T-cell (primary cell): ENCODE measurements at regions not wholly inside any gene's neighbourhood (a gene's known extent, or its start where the extent isn't known, plus 50 kb on each side); places are given as distances from the start of the nearest gene placed in this dataset.

ENCODE experiments used
- ATAC-seq, 4 experiments: fragments of 200-7000 bp in 3 of 4; fragments of 150-1000 bp in 1 of 4; cut with Tn5 transposase; replicated peaks in 1 of 4; 1 replicate in 3 of 4; 2 replicates in 1 of 4; pipeline ENCODE4 v1.10.0; 2021; ENCODE audit warnings: moderate library complexity in 3 of 4, mild to moderate bottlenecking in 2 of 4, moderate number of reproducible peaks in 1 of 4
- CTCF ChIA-PET, 2 donors: fragments of 300-600 bp; sonication (Branson Sonifier 250); formaldehyde crosslinking; loops; one replicate each; lab custom pipeline; 2022; ENCODE audit warnings: antibody characterized with exemption in 2 of 2; lab: Charles Lee
- POLR2A ChIA-PET, 2 donors: fragments of 300-600 bp; sonication (Branson Sonifier 250); formaldehyde crosslinking; loops; one replicate each; lab custom pipeline; 2022; ENCODE audit warnings: antibody characterized with exemption in 2 of 2; lab: Charles Lee
- DNase-seq, 35 experiments: peaks; one replicate each; pipeline versions ENCODE4 v3.0.0 to v3.0.0-alpha.2; 2013 to 2023
- H3K27ac ChIP-seq: one replicate; pipeline ENCODE4 v1.5.1; 2013; ENCODE audit warnings: low read length
- H3K27me3 ChIP-seq, 2 experiments: replicated peaks in 1 of 2; 1 replicate in 1 of 2; 2 replicates in 1 of 2; pipeline versions ENCODE4 v1.6.1 to v1.7.0; 2013; ENCODE audit warnings: low read length in 1 of 2, mixed read lengths in 1 of 2; ENCODE audit not compliant: control insufficient read depth in 2 of 2, insufficient read depth in 2 of 2; ENCODE audit errors: extremely low read depth in 1 of 2
- H3K36me3 ChIP-seq, 2 donors: 1 replicate in 1 of 2; 2 replicates in 1 of 2; pipeline versions ENCODE4 v1.6.1 to v1.7.0; 2013; ENCODE audit warnings: low read length in 1 of 2; ENCODE audit not compliant: control insufficient read depth in 2 of 2, insufficient read depth in 1 of 2; ENCODE audit errors: extremely low read depth in 1 of 2
- H3K4me1 ChIP-seq, 2 experiments: 1 replicate in 1 of 2; 2 replicates in 1 of 2; pipeline versions ENCODE4 v1.6.1 to v1.7.0; 2013; ENCODE audit warnings: low read length in 2 of 2, mixed read lengths in 1 of 2; ENCODE audit not compliant: insufficient read depth in 2 of 2, control insufficient read depth in 1 of 2; ENCODE audit errors: extremely low read depth in 1 of 2
- H3K4me3 ChIP-seq, 2 donors: 1 replicate in 1 of 2; 2 replicates in 1 of 2; pipeline versions ENCODE4 v1.5.1 to v1.7.0; 2013; ENCODE audit warnings: mild to moderate bottlenecking in 2 of 2, low read length in 1 of 2, moderate library complexity in 1 of 2; ENCODE audit not compliant: control insufficient read depth in 1 of 2; ENCODE audit errors: extremely low read depth in 1 of 2
- H3K9me3 ChIP-seq: 2 replicates; pipeline ENCODE4 v1.7.0; 2013
- H3K27ac Mint-ChIP-seq, 2 donors: one replicate each; pipeline ENCODE4 v1.8.0; 2020 to 2021; ENCODE audit warnings: mild to moderate bottlenecking in 2 of 2, mixed read lengths in 2 of 2
- H3K27me3 Mint-ChIP-seq, 2 donors: one replicate each; pipeline ENCODE4 v1.8.0; 2021 to 2022; ENCODE audit warnings: mixed read lengths in 2 of 2
- H3K36me3 Mint-ChIP-seq: one replicate; pipeline ENCODE4 v1.8.0; 2021; ENCODE audit warnings: mixed read lengths
- H3K4me1 Mint-ChIP-seq, 3 donors: one replicate each; pipeline ENCODE4 v1.8.0; 2020 to 2022; ENCODE audit warnings: mixed read lengths in 3 of 3, mild to moderate bottlenecking in 1 of 3
- H3K4me3 Mint-ChIP-seq, 3 donors: one replicate each; pipeline ENCODE4 v1.8.0; 2020 to 2022; ENCODE audit warnings: mild to moderate bottlenecking in 3 of 3, mixed read lengths in 3 of 3, moderate library complexity in 3 of 3
- H3K9me3 Mint-ChIP-seq, 3 donors: one replicate each; pipeline ENCODE4 v1.8.0; 2020 to 2022; ENCODE audit warnings: mixed read lengths in 3 of 3
- WGBS: methylation state at CpG from one replicate; pipeline ENCODE4 v1.1.5; 2013; ENCODE audit warnings: missing lambda C conversion rate; ENCODE audit not compliant: insufficient coverage; 5-methylcytosine and 5-hydroxymethylcytosine counted together

GRCh38 chr15:101568821-101569555 lies 79.5 kb upstream of the PCSK6 start:
- Mint-ChIP-seq H3K27ac (no peak overlapping the region), H3K4me3 (no peak overlapping the region), H3K4me1 (no peaks in the 10 kb centered on the region), H3K9me3 (no peaks in the 10 kb centered on the region), H3K27me3 (peaks cover 29 to 36% of the 10 kb centered on the region in 2 donors), H3K36me3 (no peaks in the 10 kb centered on the region)
- Histone ChIP-seq H3K4me1 (no peaks in the 10 kb centered on the region), H3K36me3 (no peaks in the 10 kb centered on the region), H3K4me3 (no peak overlapping the region), H3K27ac (no peak overlapping the region), H3K27me3 (peaks cover 0 to 24% of the 10 kb centered on the region in 2 experiments), H3K9me3 (no peaks in the 10 kb centered on the region)
- ATAC-seq (no peak), DNase-seq (no peak)
- WGBS, result 98% methylated on average over 8 of the region's 17 CpGs
- CTCF ChIA-PET, result interaction anchor here in 1 of 2 donors (1.3 kb wide), 1 partner anchor 8 kb away, joined by 3 read pairs; no protein-coding TSS in a partner anchor
- POLR2A ChIA-PET, result no interaction called here

- ChIA-PET CTCF (interaction anchor here (0.6 to 1.3 kb wide), 2 partner anchors 8 to 700 kb away, joined by 3 to 4 read pairs; no protein-coding TSS in a partner anchor), POLR2A (no interaction called here)
- no peak overlapping the region for H3K4me3 Mint-ChIP-seq
- WGBS, result 90% methylated on average over 4 of the region's 8 CpGs
- Histone ChIP-seq H3K4me1 (no peaks in the 10 kb centered on the region), H3K27me3 (peaks cover 0 to 24% of the 10 kb centered on the region in 2 experiments), H3K4me3 (no peak overlapping the region), H3K9me3 (no peaks in the 10 kb centered on the region), H3K36me3 (no peaks in the 10 kb centered on the region), H3K27ac (no peak overlapping the region)
- peaks cover 33 to 34% of the 10 kb centered on the region in 2 donors for H3K27me3 Mint-ChIP-seq
- H3K27ac Mint-ChIP-seq, result no peak overlapping the region
- DNase-seq (no peak), ATAC-seq (no peak)
- H3K4me1 Mint-ChIP-seq, result no peaks in the 10 kb centered on the region
- no peaks in the 10 kb centered on the region for H3K9me3 Mint-ChIP-seq
- H3K36me3 Mint-ChIP-seq, result no peaks in the 10 kb centered on the region
These were observed 78.8 kb upstream of the PCSK6 start for GRCh38 chr15:101568309-101568708.

DNA sequence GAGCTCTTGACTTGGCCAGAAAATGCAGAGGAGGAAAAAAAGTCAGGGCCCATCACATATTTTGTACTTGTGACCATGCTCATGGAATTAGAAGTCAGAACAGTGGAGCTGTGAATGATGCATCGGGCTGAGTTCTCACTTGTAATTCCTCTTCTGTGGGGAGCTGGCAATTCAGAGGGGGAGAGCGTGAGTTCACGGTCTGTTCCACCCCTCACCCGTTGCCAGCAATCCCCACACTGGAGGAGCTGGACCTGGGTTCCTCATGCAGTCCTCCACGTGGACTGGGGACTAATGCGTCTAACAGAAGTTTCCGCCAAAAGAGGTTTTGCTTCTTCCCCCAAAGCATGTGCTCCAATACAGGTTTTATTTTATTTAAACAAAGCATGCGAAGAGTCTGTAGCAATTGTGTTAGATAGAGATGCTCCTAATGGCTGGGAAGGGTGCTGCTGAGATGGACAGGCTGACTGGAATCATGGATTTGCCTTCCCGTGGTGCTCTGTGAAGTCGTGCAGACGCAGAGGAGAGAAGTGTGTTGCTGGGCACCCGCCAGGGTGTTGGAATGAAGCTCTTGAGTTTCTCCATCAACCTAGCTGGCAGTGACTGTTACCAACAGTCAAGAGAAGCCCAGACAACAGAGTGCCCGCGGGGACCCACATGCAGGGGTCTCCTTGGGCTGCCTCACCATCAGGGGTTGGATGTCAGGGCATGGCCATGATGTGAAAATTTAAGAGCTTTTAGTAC lies 77.4 kb upstream of the PCSK6 start:
- ChIA-PET CTCF (interaction anchor here in 1 of 2 donors (0.6 kb wide), 1 partner anchor 276 kb away, joined by 3 read pairs; no protein-coding TSS in a partner anchor), POLR2A (no interaction called here)
- DNase-seq (no peak), ATAC-seq (no peak)
- no peaks in the 10 kb centered on the region for H3K4me1 ChIP-seq
- H3K4me3 ChIP-seq, result no peak overlapping the region
- no peaks in the 10 kb centered on the region for H3K36me3 Mint-ChIP-seq
- H3K36me3 ChIP-seq, result no peaks in the 10 kb centered on the region
- no peaks in the 10 kb centered on the region for H3K9me3 Mint-ChIP-seq
- 89% methylated on average over 7 of the region's 14 CpGs for WGBS
- H3K4me3 Mint-ChIP-seq, result no peak overlapping the region
- no peaks in the 10 kb centered on the region for H3K9me3 ChIP-seq
- no peak overlapping the region for H3K27ac ChIP-seq
- no peak overlapping the region for H3K27ac Mint-ChIP-seq
- no peaks in the 10 kb centered on the region for H3K4me1 Mint-ChIP-seq
- H3K27me3 Mint-ChIP-seq, result peaks cover 25 to 36% of the 10 kb centered on the region in 2 donors
- H3K27me3 ChIP-seq, result peaks cover 0 to 25% of the 10 kb centered on the region in 2 experiments

GRCh38 chr15:101565377-101565776 lies 75.9 kb upstream of the PCSK6 start:
- Histone ChIP-seq H3K36me3 (no peaks in the 10 kb centered on the region), H3K4me3 (no peak overlapping the region), H3K27ac (no peak overlapping the region), H3K4me1 (no peaks in the 10 kb centered on the region), H3K9me3 (no peaks in the 10 kb centered on the region), H3K27me3 (peaks cover 0 to 32% of the 10 kb centered on the region in 2 experiments)
- ATAC-seq (no peak), DNase-seq (no peak)
- CTCF ChIA-PET, result no interaction called here
- Mint-ChIP-seq H3K9me3 (no peaks in the 10 kb centered on the region), H3K27me3 (peaks cover 25 to 39% of the 10 kb centered on the region in 2 donors), H3K4me1 (no peaks in the 10 kb centered on the region), H3K36me3 (no peaks in the 10 kb centered on the region), H3K27ac (no peak overlapping the region), H3K4me3 (no peak overlapping the region)
- WGBS, result 83% methylated on average over 2 of the region's 3 CpGs
- POLR2A ChIA-PET, result no interaction called here

DNA sequence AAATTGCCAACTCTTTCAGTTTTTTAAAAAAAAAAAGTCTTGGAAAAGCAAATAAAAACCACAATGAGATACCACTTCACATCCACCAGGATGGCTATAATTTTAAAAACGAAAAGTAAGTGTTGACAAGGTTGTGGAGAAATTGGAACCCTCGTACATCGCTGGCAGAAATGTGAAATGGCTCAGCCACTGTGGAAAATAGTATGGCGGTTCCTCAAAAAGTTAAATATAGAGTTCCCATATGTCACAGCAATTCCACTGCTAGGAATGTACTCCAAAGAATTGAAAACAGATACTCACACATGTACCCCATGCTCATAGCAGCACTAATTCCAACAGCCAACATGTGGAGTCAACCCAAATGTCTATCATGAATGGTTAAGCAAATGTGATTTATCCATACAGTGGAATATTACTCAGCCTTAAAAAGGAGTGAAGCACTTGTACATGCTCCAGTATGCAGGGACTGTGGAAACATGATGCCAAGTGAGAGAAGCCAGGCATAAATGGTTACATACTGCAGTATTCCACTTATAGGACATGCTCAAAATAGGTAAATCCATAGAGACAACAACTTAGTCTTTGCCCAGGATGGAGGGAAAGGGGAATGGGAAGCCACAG lies 73.8 kb upstream of the PCSK6 start:
- Mint-ChIP-seq H3K27ac (no peak overlapping the region), H3K4me1 (peaks cover 0 to 2% (median 0%) of the 10 kb centered on the region in 3 donors), H3K36me3 (no peaks in the 10 kb centered on the region), H3K27me3 (peaks cover 17 to 47% of the 10 kb centered on the region in 2 donors), H3K9me3 (no peaks in the 10 kb centered on the region), H3K4me3 (no peak overlapping the region)
- no peaks in the 10 kb centered on the region for H3K4me1 ChIP-seq
- H3K27me3 ChIP-seq, result peaks cover 2 to 37% of the 10 kb centered on the region in 2 experiments
- ATAC-seq (no peak), DNase-seq (no peak)
- H3K27ac ChIP-seq, result no peak overlapping the region
- H3K4me3 ChIP-seq, result no peak overlapping the region
- ChIA-PET POLR2A (no interaction called here), CTCF (interaction anchor here in 1 of 2 donors (0.7 kb wide), 1 partner anchor 280 kb away, joined by 6 read pairs; no protein-coding TSS in a partner anchor)
- H3K36me3 ChIP-seq, result no peaks in the 10 kb centered on the region
- H3K9me3 ChIP-seq, result no peaks in the 10 kb centered on the region
- no CpG with 5 or more reads among the region's 4 CpGs for WGBS

- ATAC-seq, result no peak
- H3K27ac Mint-ChIP-seq, result no peak overlapping the region
- H3K27ac ChIP-seq, result no peak overlapping the region
- H3K4me1 ChIP-seq, result no peaks in the 10 kb centered on the region
- no peaks in the 10 kb centered on the region for H3K9me3 Mint-ChIP-seq
- H3K4me1 Mint-ChIP-seq, result peaks cover 0 to 2% (median 0%) of the 10 kb centered on the region in 3 donors
- DNase-seq, result no peak
- no peak overlapping the region for H3K4me3 Mint-ChIP-seq
- H3K27me3 ChIP-seq, result peaks cover 2 to 36% of the 10 kb centered on the region in 2 experiments
- 86% methylated on average over 17 of the region's 22 CpGs for WGBS
- ChIA-PET CTCF (no interaction called here), POLR2A (no interaction called here)
- no peaks in the 10 kb centered on the region for H3K36me3 Mint-ChIP-seq
- H3K27me3 Mint-ChIP-seq, result peaks cover 17 to 50% of the 10 kb centered on the region in 2 donors
- no peak overlapping the region for H3K4me3 ChIP-seq
- H3K36me3 ChIP-seq, result no peaks in the 10 kb centered on the region
- H3K9me3 ChIP-seq, result no peaks in the 10 kb centered on the region
These were observed 73.0 kb upstream of the PCSK6 start for GRCh38 chr15:101562428-101563059.
